GM11168 (cell line): ENCODE measurements at regions not wholly inside any gene's neighbourhood (a gene's known extent, or its start where the extent isn't known, plus 50 kb on each side); places are given as distances from the start of the nearest gene placed in this dataset.

Experiments
- in situ Hi-C: fragments of 300-500 bp; cut with MboI; formaldehyde crosslinking; loops from one replicate; pipeline ENCODE4 v1.12.0; 2022; ENCODE audit warnings: low sequenced_read_pairs; ENCODE audit not compliant: unreplicated experiment

DNA sequence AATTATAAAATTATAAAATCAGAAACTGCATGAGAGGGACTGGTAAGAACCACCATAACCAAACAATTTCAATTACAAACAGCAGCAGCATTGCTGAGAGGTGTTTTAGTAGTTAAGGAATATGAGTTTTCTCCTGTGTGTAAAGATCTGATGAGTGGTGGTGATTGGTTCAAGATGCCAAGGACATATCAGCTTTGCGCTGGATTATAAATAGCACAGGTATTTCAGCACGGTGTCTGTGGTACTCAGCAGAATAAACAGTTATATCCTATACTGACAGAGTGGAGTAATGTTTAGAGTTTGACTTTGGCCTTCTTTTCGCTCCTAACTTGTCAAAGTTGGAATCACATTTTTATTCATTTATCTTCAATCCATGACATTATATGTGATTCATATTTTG, 501.0 kb downstream of the CDH26 start:
- in situ Hi-C loops, result no loop called here

GRCh38 chr20:60461993-60462392, 503.8 kb downstream of the CDH26 start:
- in situ Hi-C loops, result no loop called here

DNA sequence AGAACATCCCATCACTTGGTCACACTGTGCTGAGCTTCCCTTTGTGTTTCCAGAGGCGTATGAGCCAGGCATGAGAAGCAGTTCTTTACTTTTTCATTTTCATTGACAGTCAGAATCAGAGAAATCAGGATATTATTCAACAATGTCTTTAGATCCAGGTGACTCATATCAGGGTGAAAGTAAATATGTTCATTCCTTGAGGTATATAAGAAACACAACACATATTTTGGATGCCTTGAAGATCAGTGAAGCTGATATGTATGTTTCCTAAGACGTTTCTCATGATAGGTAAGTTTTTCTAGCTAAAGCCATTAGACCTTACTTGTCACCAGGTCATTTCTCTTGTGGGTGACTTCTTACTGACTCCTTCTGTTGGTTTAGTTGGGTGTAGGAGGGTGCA, 505.6 kb downstream of the CDH26 start:
- in situ Hi-C loops, result no loop called here

GRCh38 chr20:60465439-60465838, 507.2 kb downstream of the CDH26 start:
- in situ Hi-C loops, result no loop called here

DNA sequence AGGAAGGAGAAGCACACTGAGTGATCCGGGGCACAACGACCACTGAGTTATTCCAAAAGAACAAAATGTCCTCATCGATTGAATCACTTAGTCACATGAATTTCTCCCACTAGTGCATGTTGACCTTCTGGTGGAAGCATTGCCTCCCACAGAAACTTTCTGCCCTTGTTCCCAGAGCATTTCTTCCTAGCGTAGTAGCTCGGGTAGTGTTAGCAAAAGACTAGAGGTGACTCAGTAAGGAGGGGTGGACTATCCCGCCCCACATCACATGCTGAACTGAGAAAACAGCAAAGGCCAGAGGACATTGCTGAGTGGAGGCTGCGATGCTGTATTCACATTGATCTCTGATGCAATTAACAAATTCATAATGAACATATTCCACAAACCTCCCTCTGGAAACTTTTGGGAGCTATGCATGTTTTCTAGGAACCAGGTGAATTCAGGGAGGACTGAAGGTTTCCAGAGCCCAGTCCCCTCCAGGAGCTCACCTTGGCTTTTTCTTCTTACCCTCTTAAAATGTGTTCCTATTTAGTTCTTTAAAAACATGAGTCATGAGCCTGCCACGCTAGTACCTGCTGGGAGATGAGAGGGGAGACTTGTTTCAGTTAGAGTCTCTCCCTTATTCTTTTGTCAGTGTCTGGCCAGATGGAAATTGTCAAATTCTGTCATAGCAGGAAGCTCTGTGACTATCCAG, 507.9 kb downstream of the CDH26 start:
- in situ Hi-C loops, result no loop called here

- in situ Hi-C loops, result no loop called here
Observed at GRCh38 chr20:60466687-60467022, 508.4 kb downstream of the CDH26 start.

DNA sequence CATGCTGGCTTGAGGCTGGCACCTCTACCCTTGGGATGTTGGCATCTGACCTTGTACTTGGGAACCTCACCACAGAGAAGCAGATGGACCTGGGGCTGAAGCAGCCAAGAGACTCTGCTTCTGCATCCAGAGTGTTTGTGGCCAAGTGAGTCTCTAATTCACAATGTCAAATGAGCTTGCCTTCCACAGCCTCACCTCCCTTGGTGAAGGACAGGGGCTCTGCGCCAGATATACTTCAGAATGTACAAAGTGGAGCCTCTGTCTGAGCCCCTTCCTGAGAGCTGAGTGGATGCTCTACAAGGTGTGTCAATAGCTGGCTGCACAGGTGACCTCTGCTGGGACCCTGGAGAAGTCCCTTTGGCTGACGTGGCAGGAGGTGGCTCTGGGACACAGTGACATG, 508.9 kb downstream of the CDH26 start:
- in situ Hi-C loops, result no loop called here

- in situ Hi-C loops, result no loop called here
Observed at GRCh38 chr20:60467771-60468170, 509.5 kb downstream of the CDH26 start.

DNA sequence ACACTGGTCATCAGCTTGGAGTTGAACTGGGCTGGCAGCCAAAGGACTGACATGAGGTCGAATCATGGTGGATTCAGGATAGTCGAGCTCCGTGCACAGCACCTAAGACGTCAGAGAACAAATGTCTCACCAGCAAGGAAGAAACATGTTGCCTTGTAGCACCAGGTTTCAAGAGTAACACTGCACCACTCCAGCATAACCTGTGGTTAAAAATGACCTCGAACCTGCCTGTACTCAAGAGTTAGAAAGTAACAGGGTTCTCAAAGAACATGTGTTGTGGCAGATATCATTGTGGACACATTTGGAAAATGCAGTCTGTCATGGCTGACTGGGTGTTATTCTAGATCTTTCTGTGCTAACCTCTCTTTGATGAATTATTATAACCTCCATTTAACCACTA, 511.6 kb downstream of the CDH26 start:
- in situ Hi-C loops, result no loop called here

DNA sequence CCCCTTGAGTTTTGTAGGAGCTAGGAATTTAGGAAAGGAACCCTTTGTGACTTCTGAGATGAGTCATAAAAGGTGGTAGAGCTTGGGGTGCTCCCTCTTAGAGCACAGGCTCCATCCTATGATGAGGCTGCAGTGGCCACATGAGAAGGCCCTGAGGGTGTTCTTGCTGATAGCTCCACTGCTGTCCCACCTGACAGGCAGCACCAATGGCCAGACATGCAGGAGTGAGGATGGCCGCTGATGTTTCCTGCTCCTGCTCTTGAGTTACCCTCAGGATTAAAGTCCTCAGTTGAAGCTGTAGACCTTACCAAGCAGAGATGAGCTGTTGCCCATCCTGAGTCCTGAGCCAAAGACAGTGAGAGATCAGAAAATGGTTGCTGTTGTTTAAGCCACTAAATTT, 512.1 kb downstream of the CDH26 start:
- in situ Hi-C loops, result no loop called here

GRCh38 chr20:60473211-60473610, 515.0 kb downstream of the CDH26 start:
- in situ Hi-C loops, result no loop called here

DNA sequence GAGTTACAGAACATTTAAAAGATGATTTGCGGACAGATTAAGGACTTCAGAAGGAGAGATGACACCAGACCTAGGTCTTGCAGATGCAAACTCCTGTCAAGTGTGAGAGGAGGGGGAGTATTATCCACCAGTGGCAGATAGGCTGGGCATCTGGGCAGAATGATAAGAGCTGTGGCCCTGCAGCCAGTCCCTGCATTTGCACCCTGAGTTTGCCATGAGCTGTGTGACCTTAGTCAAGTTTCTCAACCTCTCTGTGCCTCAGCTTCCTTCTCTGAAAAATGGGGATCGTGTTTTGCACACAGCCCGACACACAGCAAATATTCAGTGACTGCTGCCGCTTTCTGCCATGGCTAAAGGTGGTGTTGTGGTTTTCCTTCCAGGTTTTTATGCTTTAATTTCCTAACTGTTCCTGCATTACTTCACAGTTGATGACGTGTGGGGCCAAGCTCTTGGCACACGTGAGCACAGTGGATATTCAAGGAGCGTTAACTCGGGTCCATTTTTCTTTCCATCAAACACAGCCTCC, 516.2 kb downstream of the CDH26 start:
- in situ Hi-C loops, result no loop called here

DNA sequence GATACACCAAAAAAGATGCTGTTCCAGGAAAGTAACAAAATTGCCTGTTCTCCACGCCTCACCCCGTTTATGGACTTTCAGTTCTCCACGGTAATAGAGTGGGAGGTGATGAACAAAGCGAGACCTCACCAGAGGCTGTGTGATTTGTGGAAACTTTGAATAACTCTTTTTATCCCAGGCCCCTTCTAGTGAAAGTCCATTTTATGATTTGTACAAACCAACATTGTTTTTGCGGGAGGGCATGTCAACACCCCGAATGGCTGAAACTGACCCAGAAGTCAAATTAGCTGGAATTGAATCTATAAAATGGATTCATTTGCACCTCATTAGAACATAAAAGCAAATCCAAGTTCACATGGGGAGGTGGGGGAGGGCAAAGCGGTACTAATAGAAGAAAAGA, 517.8 kb downstream of the CDH26 start:
- in situ Hi-C loops, result no loop called here

GRCh38 chr20:60477958-60478357, 519.7 kb downstream of the CDH26 start:
- in situ Hi-C loops, result no loop called here

- in situ Hi-C loops, result no loop called here
Observed at GRCh38 chr20:60478533-60478932, 520.3 kb downstream of the CDH26 start.

- in situ Hi-C loops, result no loop called here
Observed at GRCh38 chr20:60480950-60481742, 522.9 kb downstream of the CDH26 start.

GRCh38 chr20:60481743-60482133, 523.5 kb downstream of the CDH26 start:
- in situ Hi-C loops, result no loop called here

- in situ Hi-C loops, result no loop called here
Observed at GRCh38 chr20:60482221-60483008, 524.2 kb downstream of the CDH26 start.

GRCh38 chr20:60483371-60483770, 525.1 kb downstream of the CDH26 start:
- in situ Hi-C loops, result no loop called here

GRCh38 chr20:60484316-60484715, 526.1 kb downstream of the CDH26 start:
- in situ Hi-C loops, result no loop called here
